Calu3 (cell line): ENCODE measurements at regions not wholly inside any gene's neighbourhood (a gene's known extent, or its start where the extent isn't known, plus 50 kb on each side); places are given as distances from the start of the nearest gene placed in this dataset.

Experiments
- BruUV-seq: library from RNA; stranded (reverse); fragments of 400-500 nt; replicated peaks from 2 replicates; lab custom pipeline; 2021; lab: Mats Ljungman, UMichigan
- CTCF ChIA-PET: fragments of 300-600 bp; sonication (Branson Sonifier 250); formaldehyde crosslinking; loops from one replicate; lab custom pipeline; 2022; ENCODE audit warnings: antibody characterized with exemption; lab: Charles Lee
- DNase-seq: peaks from one replicate; pipeline ENCODE4 v3.0.0; 2022
- H3K27ac Mint-ChIP-seq: one replicate; pipeline ENCODE4 v1.8.0; 2022; ENCODE audit warnings: mixed read lengths; ENCODE audit not compliant: unreplicated experiment
- H3K27me3 Mint-ChIP-seq: one replicate; pipeline ENCODE4 v1.8.0; 2022; ENCODE audit warnings: mixed read lengths; ENCODE audit not compliant: unreplicated experiment
- H3K36me3 Mint-ChIP-seq: one replicate; pipeline ENCODE4 v1.8.0; 2022; ENCODE audit warnings: mild to moderate bottlenecking, moderate library complexity, mixed read lengths; ENCODE audit not compliant: insufficient read depth, unreplicated experiment
- H3K4me1 Mint-ChIP-seq: one replicate; pipeline ENCODE4 v1.8.0; 2022; ENCODE audit warnings: mild to moderate bottlenecking, low read depth, mixed read lengths; ENCODE audit not compliant: unreplicated experiment
- H3K4me3 Mint-ChIP-seq: one replicate; pipeline ENCODE4 v1.8.0; 2022; ENCODE audit warnings: mild to moderate bottlenecking, low read depth, moderate library complexity, mixed read lengths; ENCODE audit not compliant: unreplicated experiment
- H3K9me3 Mint-ChIP-seq: one replicate; pipeline ENCODE4 v1.8.0; 2022; ENCODE audit warnings: low read depth, mixed read lengths; ENCODE audit not compliant: unreplicated experiment
- intact Hi-C: fragments of 100-400 bp; cut with micrococcal nuclease; formaldehyde crosslinking; loops from one replicate; pipeline ENCODE4 v1.10.0; 2022; ENCODE audit not compliant: unreplicated experiment
- TF ChIP-seq, protein P1 (sequence below): fragments of 200-600 bp; IDR thresholded peaks from one replicate; pipeline ENCODE4 v1.8.0; 2022; ENCODE audit warnings: antibody characterized with exemption; ENCODE audit not compliant: unreplicated experiment

DNA sequence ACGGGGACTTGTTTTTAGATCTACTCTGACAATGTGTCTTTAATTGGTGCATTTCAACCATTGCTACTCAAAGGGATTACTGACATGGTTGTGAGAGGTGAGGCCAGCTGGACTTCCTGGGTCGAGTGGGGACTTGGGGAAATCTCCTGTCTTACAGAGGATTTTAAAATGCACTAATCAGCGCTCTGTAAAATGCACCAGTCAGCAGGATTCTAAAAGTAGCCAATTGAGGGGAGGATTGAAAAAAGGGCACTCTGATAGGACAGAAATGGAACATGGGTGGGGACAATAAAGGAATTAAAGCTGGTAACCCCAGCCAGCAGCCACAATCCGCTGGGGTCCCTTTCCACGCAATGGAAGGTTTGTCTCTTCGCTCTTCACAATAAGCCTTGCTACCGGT, 122.5 kb upstream of the SNRPN start:
- intact Hi-C loops: no loop called here
- TF ChIP-seq, protein P1, sequence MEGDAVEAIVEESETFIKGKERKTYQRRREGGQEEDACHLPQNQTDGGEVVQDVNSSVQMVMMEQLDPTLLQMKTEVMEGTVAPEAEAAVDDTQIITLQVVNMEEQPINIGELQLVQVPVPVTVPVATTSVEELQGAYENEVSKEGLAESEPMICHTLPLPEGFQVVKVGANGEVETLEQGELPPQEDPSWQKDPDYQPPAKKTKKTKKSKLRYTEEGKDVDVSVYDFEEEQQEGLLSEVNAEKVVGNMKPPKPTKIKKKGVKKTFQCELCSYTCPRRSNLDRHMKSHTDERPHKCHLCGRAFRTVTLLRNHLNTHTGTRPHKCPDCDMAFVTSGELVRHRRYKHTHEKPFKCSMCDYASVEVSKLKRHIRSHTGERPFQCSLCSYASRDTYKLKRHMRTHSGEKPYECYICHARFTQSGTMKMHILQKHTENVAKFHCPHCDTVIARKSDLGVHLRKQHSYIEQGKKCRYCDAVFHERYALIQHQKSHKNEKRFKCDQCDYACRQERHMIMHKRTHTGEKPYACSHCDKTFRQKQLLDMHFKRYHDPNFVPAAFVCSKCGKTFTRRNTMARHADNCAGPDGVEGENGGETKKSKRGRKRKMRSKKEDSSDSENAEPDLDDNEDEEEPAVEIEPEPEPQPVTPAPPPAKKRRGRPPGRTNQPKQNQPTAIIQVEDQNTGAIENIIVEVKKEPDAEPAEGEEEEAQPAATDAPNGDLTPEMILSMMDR: no peak
- CTCF ChIA-PET: no interaction called here
- H3K4me1 Mint-ChIP-seq: no peaks in the 10 kb centered on the region
- no peak overlapping the region for H3K4me3 Mint-ChIP-seq
- no peak for DNase-seq
- BruUV-seq: no TSS peak
- no peaks in the 10 kb centered on the region for H3K36me3 Mint-ChIP-seq
- no peak overlapping the region for H3K27ac Mint-ChIP-seq
- no peaks in the 10 kb centered on the region for H3K27me3 Mint-ChIP-seq
- H3K9me3 Mint-ChIP-seq: peaks cover 8% of the 10 kb centered on the region

DNA sequence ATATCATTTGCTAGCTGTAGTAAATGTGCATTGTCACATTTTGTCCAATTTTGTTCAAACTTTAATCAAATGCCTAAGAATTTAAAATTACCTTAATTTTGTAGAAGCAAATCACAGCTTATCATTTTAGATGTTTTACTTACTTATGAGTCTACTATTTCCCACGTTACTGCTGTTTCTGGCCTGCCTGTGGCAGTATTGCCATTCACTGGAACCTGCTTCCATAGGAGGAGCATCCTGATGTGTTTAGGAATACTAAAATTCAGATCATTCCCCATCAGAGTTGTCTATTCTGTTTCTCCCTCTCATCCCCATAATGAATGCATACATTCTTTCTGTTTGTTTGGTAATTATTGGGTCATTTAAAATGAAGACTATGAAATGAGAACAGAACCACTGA, 119.5 kb upstream of the SNRPN start:
- Mint-ChIP-seq H3K27me3 (no peaks in the 10 kb centered on the region), H3K27ac (no peak overlapping the region), H3K4me1 (no peaks in the 10 kb centered on the region), H3K36me3 (no peaks in the 10 kb centered on the region), H3K4me3 (no peak overlapping the region), H3K9me3 (peaks cover 3% of the 10 kb centered on the region)
- CTCF ChIA-PET: no interaction called here
- no peak for DNase-seq
- intact Hi-C loops: no loop called here
- TF ChIP-seq, protein P1: no peak
- BruUV-seq: no TSS peak

- TF ChIP-seq, protein P1: no peak
- no TSS peak for BruUV-seq
- H3K9me3 Mint-ChIP-seq: peaks cover 6% of the 10 kb centered on the region
- H3K27ac Mint-ChIP-seq: no peak overlapping the region
- intact Hi-C loops: no loop called here
- CTCF ChIA-PET: no interaction called here
- H3K36me3 Mint-ChIP-seq: no peaks in the 10 kb centered on the region
- H3K4me3 Mint-ChIP-seq: no peak overlapping the region
- H3K27me3 Mint-ChIP-seq: no peaks in the 10 kb centered on the region
- DNase-seq: no peak
- no peaks in the 10 kb centered on the region for H3K4me1 Mint-ChIP-seq
Measured at GRCh38 chr15:24848050-24848449, 106.7 kb upstream of the SNRPN start.

DNA sequence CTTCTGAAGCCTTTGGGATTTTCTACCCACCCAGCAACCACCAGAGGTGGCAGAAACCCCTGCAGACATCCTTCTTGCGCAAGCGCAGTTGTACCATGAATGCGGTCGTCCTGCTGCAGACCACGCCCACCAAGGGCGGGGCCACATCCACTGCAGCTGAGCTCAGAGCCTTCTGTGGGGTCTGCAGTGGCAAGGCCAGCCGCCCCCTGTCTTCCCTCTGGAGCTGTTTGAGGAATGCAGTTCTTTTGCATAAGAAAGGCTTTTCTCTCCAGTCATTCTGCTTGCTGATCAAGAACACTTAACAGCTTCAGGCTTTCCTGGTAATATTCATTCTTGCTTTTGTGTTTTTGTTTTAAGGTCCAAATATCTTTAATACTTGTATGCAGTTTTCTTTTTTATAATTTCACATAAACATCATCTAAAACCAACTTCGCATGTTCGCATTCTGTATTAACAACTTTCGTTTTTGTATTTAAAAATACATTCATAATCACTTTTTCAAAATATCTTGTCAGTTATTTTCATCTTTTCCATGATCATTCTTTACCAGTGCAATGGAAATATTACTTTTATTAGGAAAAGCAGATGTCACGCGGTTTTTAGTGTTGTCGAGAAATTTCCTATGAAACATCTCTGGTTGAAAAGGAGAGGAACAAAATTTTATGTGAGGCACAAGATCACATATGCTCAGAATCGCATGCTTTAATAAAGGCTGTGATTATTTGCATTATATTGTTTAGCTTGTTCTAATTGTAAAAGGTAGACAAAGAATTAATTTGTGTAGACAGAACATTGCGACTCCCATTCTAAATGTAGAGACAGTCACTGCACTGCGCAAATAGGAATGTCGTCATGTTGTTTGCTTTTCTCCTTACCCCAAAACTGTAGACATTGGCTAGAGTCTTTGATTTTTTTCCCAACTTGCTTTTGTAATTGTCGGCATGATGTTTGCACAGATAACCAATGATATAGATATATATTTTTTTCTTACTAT, 98.1 kb upstream of the SNRPN start:
- no peak for DNase-seq
- CTCF ChIA-PET: no interaction called here
- TF ChIP-seq, protein P1: no peak
- H3K4me3 Mint-ChIP-seq: no peak overlapping the region
- no peaks in the 10 kb centered on the region for H3K36me3 Mint-ChIP-seq
- H3K27ac Mint-ChIP-seq: no peak overlapping the region
- H3K4me1 Mint-ChIP-seq: no peaks in the 10 kb centered on the region
- no peaks in the 10 kb centered on the region for H3K27me3 Mint-ChIP-seq
- intact Hi-C loops: no loop called here
- no TSS peak for BruUV-seq
- peaks cover 3% of the 10 kb centered on the region for H3K9me3 Mint-ChIP-seq
